NCI-H2081 treated with DMSO at 0.1 percent for 48 hours (cell line): ENCODE measurements at regions not wholly inside any gene's neighbourhood (a gene's known extent, or its start where the extent isn't known, plus 50 kb on each side); places are given as distances from the start of the nearest gene placed in this dataset.

Source experiments
- DNase-seq: peaks from one replicate; lab custom pipeline; 2025; lab: John Stamatoyannopoulos, UW

- no peak for DNase-seq
Observed at GRCh38 chr1:80418134-80418533, 1382.6 kb upstream of the ADGRL2 start.

GRCh38 chr1:80417671-80418070 lies 1383.1 kb upstream of the ADGRL2 start:
- no peak for DNase-seq

- no peak for DNase-seq
Observed at GRCh38 chr1:80413969-80414368, 1386.8 kb upstream of the ADGRL2 start.

GRCh38 chr1:80410233-80410632 lies 1390.5 kb upstream of the ADGRL2 start:
- no peak for DNase-seq

- DNase-seq, result no peak
Observed at GRCh38 chr1:80403471-80403893, 1397.0 kb upstream of the ADGRL4 start.

GRCh38 chr1:80402625-80403024 lies 1396.1 kb upstream of the ADGRL4 start:
- no peak for DNase-seq

- DNase-seq, result no peak
Observed at GRCh38 chr1:80401757-80402156, 1395.2 kb upstream of the ADGRL4 start.

- no peak for DNase-seq
Observed at GRCh38 chr1:80392529-80392928, 1386.0 kb upstream of the ADGRL4 start.

- no peak for DNase-seq
Observed at GRCh38 chr1:80385650-80386049, 1379.1 kb upstream of the ADGRL4 start.

GRCh38 chr1:80384959-80385358 lies 1378.4 kb upstream of the ADGRL4 start:
- no peak for DNase-seq

- no peak for DNase-seq
Observed at GRCh38 chr1:80384083-80384830, 1377.7 kb upstream of the ADGRL4 start.

GRCh38 chr1:80375662-80376061 lies 1369.1 kb upstream of the ADGRL4 start:
- DNase-seq, result no peak

- no peak for DNase-seq
Observed at GRCh38 chr1:80375109-80375508, 1368.6 kb upstream of the ADGRL4 start.

GRCh38 chr1:80369780-80370179 lies 1363.2 kb upstream of the ADGRL4 start:
- no peak for DNase-seq

- DNase-seq, result no peak
Observed at GRCh38 chr1:80367058-80367457, 1360.5 kb upstream of the ADGRL4 start.

- no peak for DNase-seq
Observed at GRCh38 chr1:80365359-80366021, 1359.0 kb upstream of the ADGRL4 start.

- DNase-seq, result no peak
Observed at GRCh38 chr1:80363689-80364475, 1357.4 kb upstream of the ADGRL4 start.

- no peak for DNase-seq
Observed at GRCh38 chr1:80359666-80360065, 1353.1 kb upstream of the ADGRL4 start.

- no peak for DNase-seq
Observed at GRCh38 chr1:80349218-80349617, 1342.7 kb upstream of the ADGRL4 start.

GRCh38 chr1:80341021-80341420 lies 1334.5 kb upstream of the ADGRL4 start:
- no peak for DNase-seq

GRCh38 chr1:80318108-80318507 lies 1311.6 kb upstream of the ADGRL4 start:
- DNase-seq, result no peak

- DNase-seq, result no peak
Observed at GRCh38 chr1:80310703-80311245, 1304.2 kb upstream of the ADGRL4 start.

- no peak for DNase-seq
Observed at GRCh38 chr1:80305466-80305865, 1298.9 kb upstream of the ADGRL4 start.
